ENCODE measurements at regions not wholly inside any gene's neighbourhood (a gene's known extent, or its start where the extent isn't known, plus 50 kb on each side); places are given as distances from the start of the nearest gene placed in this dataset.
"Not testable (repeated sequence)": the region's sequence is repeated elsewhere in the genome, so short reads cannot be mapped to it uniquely, and the experiment has no call there.

DNA sequence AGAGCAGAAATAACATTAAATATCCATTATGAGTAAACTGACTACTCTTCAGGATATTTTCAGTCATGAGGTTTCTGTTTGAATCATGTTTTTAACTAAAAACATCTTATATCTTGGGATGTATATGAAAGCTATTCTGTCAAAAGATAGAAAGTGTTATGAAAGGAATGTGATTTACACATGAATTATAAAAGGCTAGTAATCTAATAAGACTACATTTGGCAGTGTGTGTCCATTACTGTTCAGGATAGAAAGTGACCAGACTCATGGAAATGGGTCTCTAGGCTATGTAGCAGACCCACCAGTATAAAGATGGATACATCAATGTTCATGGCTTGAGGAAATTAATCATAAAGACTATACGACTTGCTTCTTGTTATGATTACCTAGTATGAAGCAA lies 1328.2 kb upstream of the NUDT12 start (continued):
- TF ChIP-seq, protein P1, sequence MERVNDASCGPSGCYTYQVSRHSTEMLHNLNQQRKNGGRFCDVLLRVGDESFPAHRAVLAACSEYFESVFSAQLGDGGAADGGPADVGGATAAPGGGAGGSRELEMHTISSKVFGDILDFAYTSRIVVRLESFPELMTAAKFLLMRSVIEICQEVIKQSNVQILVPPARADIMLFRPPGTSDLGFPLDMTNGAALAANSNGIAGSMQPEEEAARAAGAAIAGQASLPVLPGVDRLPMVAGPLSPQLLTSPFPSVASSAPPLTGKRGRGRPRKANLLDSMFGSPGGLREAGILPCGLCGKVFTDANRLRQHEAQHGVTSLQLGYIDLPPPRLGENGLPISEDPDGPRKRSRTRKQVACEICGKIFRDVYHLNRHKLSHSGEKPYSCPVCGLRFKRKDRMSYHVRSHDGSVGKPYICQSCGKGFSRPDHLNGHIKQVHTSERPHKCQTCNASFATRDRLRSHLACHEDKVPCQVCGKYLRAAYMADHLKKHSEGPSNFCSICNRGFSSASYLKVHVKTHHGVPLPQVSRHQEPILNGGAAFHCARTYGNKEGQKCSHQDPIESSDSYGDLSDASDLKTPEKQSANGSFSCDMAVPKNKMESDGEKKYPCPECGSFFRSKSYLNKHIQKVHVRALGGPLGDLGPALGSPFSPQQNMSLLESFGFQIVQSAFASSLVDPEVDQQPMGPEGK (CRISPR knock-in tag; IDR thresholded peaks at IDR 0.05; ENCODE audit: borderline replicate concordance) = peak; percentile 93; the same call in 1 of the 2 replicates
- TF ChIP-seq, protein P2, sequence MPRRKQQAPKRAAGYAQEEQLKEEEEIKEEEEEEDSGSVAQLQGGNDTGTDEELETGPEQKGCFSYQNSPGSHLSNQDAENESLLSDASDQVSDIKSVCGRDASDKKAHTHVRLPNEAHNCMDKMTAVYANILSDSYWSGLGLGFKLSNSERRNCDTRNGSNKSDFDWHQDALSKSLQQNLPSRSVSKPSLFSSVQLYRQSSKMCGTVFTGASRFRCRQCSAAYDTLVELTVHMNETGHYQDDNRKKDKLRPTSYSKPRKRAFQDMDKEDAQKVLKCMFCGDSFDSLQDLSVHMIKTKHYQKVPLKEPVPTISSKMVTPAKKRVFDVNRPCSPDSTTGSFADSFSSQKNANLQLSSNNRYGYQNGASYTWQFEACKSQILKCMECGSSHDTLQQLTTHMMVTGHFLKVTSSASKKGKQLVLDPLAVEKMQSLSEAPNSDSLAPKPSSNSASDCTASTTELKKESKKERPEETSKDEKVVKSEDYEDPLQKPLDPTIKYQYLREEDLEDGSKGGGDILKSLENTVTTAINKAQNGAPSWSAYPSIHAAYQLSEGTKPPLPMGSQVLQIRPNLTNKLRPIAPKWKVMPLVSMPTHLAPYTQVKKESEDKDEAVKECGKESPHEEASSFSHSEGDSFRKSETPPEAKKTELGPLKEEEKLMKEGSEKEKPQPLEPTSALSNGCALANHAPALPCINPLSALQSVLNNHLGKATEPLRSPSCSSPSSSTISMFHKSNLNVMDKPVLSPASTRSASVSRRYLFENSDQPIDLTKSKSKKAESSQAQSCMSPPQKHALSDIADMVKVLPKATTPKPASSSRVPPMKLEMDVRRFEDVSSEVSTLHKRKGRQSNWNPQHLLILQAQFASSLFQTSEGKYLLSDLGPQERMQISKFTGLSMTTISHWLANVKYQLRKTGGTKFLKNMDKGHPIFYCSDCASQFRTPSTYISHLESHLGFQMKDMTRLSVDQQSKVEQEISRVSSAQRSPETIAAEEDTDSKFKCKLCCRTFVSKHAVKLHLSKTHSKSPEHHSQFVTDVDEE (CRISPR knock-in tag; IDR thresholded peaks at IDR 0.05) = 0 out of 2 replicates have a peak, but pooled peaks have one; percentile 23
- TF ChIP-seq GLIS3 (CRISPR knock-in tag; IDR thresholded peaks at IDR 0.05) (peak; percentile 92), ZNF565 (CRISPR knock-in tag; conservative IDR thresholded peaks at IDR 0.05; ENCODE audit: low read depth) (peak; percentile 79; the same call in 1 of the 2 replicates), BACH2 (CRISPR knock-in tag; IDR thresholded peaks at IDR 0.05; ENCODE audit: borderline replicate concordance) (no peak), ISL1 (CRISPR knock-in tag; IDR thresholded peaks at IDR 0.05) (peak; percentile 100), ZNF70 (CRISPR knock-in tag; IDR thresholded peaks at IDR 0.05) (peak; percentile 44; the same call in 1 of the 2 replicates)
- TF ChIP-seq, protein P3, sequence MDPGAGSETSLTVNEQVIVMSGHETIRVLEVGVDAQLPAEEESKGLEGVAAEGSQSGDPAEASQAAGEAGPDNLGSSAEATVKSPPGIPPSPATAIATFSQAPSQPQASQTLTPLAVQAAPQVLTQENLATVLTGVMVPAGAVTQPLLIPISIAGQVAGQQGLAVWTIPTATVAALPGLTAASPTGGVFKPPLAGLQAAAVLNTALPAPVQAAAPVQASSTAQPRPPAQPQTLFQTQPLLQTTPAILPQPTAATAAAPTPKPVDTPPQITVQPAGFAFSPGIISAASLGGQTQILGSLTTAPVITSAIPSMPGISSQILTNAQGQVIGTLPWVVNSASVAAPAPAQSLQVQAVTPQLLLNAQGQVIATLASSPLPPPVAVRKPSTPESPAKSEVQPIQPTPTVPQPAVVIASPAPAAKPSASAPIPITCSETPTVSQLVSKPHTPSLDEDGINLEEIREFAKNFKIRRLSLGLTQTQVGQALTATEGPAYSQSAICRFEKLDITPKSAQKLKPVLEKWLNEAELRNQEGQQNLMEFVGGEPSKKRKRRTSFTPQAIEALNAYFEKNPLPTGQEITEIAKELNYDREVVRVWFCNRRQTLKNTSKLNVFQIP (CRISPR knock-in tag; IDR thresholded peaks at IDR 0.05; ENCODE audit: borderline replicate concordance, low read depth) = peak; percentile 67; the same call in 1 of the 2 replicates

DNA sequence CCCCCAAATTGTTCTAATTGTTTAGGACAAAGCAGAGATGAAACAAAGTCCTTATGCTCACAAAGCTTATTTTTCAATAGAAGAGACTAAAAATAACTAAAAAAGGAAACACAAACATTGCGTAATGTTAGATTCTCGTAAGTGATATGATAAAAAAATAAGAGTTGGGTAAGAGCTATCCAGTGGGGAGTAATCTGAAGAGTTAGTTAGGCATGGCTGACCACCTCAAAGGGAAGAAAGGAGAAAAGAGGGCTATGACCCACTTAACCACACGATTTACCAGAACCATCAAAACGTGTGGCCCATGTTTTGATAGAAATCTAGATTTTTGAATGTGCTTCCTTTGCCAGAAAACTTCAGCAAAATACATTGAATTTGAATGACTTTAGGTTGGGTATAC lies 1296.8 kb upstream of the NUDT12 start:
- TF ChIP-seq GLIS3 (CRISPR knock-in tag; IDR thresholded peaks at IDR 0.05) = no peak
- no peak for TF ChIP-seq ZC3H10 (CRISPR knock-in tag; IDR thresholded peaks at IDR 0.05)
- TF ChIP-seq ZNF565 (CRISPR knock-in tag; conservative IDR thresholded peaks at IDR 0.05; ENCODE audit: low read depth) = no peak
- TF ChIP-seq SNAI2 (CRISPR knock-in tag; IDR thresholded peaks at IDR 0.05) = no peak
- TF ChIP-seq, protein P1 (CRISPR knock-in tag; IDR thresholded peaks at IDR 0.05; ENCODE audit: borderline replicate concordance) = no peak
- TF ChIP-seq TCF4 (CRISPR knock-in tag; IDR thresholded peaks at IDR 0.05; ENCODE audit: borderline replicate concordance) = no peak
- TF ChIP-seq, protein P3 (CRISPR knock-in tag; IDR thresholded peaks at IDR 0.05; ENCODE audit: borderline replicate concordance, low read depth) = no peak
- no peak for TF ChIP-seq PPARA (CRISPR knock-in tag; IDR thresholded peaks at IDR 0.05; ENCODE audit: borderline replicate concordance)
- TF ChIP-seq RARB (CRISPR knock-in tag; IDR thresholded peaks at IDR 0.05) = no peak
- TF ChIP-seq ISL1 (CRISPR knock-in tag; IDR thresholded peaks at IDR 0.05) = no peak
- TF ChIP-seq ZFP3 (CRISPR knock-in tag; IDR thresholded peaks at IDR 0.05) = no peak
- TF ChIP-seq, protein P2 (CRISPR knock-in tag; IDR thresholded peaks at IDR 0.05) = no peak
- no peak for TF ChIP-seq ZNF70 (CRISPR knock-in tag; IDR thresholded peaks at IDR 0.05)
- TF ChIP-seq, protein P4, sequence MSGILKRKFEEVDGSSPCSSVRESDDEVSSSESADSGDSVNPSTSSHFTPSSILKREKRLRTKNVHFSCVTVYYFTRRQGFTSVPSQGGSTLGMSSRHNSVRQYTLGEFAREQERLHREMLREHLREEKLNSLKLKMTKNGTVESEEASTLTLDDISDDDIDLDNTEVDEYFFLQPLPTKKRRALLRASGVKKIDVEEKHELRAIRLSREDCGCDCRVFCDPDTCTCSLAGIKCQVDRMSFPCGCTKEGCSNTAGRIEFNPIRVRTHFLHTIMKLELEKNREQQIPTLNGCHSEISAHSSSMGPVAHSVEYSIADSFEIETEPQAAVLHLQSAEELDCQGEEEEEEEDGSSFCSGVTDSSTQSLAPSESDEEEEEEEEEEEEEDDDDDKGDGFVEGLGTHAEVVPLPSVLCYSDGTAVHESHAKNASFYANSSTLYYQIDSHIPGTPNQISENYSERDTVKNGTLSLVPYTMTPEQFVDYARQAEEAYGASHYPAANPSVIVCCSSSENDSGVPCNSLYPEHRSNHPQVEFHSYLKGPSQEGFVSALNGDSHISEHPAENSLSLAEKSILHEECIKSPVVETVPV (CRISPR knock-in tag; IDR thresholded peaks at IDR 0.05) = no peak
- TF ChIP-seq TOX (CRISPR knock-in tag; IDR thresholded peaks at IDR 0.05; ENCODE audit: borderline replicate concordance) = no peak
- TF ChIP-seq ARNTL (CRISPR knock-in tag; IDR thresholded peaks at IDR 0.05; ENCODE audit: borderline replicate concordance, low read depth) = no peak
- TF ChIP-seq, protein P5, sequence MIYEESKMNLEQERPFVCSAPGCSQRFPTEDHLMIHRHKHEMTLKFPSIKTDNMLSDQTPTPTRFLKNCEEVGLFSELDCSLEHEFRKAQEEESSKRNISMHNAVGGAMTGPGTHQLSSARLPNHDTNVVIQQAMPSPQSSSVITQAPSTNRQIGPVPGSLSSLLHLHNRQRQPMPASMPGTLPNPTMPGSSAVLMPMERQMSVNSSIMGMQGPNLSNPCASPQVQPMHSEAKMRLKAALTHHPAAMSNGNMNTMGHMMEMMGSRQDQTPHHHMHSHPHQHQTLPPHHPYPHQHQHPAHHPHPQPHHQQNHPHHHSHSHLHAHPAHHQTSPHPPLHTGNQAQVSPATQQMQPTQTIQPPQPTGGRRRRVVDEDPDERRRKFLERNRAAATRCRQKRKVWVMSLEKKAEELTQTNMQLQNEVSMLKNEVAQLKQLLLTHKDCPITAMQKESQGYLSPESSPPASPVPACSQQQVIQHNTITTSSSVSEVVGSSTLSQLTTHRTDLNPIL (CRISPR knock-in tag; IDR thresholded peaks at IDR 0.05; ENCODE audit: low read depth) = no peak
- TF ChIP-seq OSR1 (CRISPR knock-in tag; IDR thresholded peaks at IDR 0.05) = no peak
- no peak for ATAC-seq

- ATAC-seq = not testable (repeated sequence)
Observed at GRCh38 chr5:104852099-104852498, 1289.5 kb upstream of the NUDT12 start.
